ENCODE measurements at regions not wholly inside any gene's neighbourhood (a gene's known extent, or its start where the extent isn't known, plus 50 kb on each side); places are given as distances from the start of the nearest gene placed in this dataset.

DNA sequence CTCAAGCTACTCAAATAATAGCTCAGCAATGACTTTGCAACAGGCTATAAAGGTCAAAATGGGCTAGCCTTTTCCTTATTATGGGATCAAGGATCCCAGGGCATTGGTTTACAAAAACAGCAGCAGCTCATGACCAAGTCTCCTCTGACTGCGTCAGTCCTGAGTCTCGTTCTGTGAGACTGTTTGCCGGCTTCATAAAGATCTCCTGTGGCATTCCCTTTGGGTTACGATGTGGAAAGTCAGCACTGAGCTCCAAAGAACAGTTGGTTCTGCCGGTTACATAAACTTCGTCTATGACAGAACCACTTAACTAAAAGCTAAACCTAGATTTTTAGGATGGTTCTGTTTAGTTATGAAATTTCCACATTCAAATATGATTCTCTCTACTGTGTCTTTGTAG lies 674.9 kb downstream of the ZEB2 start:
- Histone ChIP-seq H3K27me3 (no peaks in the 10 kb centered on the region), H3K36me3 (no peaks in the 10 kb centered on the region), H3K4me1 (no peaks in the 10 kb centered on the region), H3K4me3 (no peak overlapping the region), H3K27ac (no peak overlapping the region), H3K9me3 (no peaks in the 10 kb centered on the region)
- ATAC-seq (ENCODE audit: low FRiP score in 2 of 2): no peak
- TF ChIP-seq POLR2AphosphoS5 (IDR thresholded peaks at IDR 0.05) (no peak), EP300 (IDR thresholded peaks at IDR 0.05) (no peak), POLR2A (IDR thresholded peaks at IDR 0.05) (no peak)
- TF ChIP-seq, protein P1, sequence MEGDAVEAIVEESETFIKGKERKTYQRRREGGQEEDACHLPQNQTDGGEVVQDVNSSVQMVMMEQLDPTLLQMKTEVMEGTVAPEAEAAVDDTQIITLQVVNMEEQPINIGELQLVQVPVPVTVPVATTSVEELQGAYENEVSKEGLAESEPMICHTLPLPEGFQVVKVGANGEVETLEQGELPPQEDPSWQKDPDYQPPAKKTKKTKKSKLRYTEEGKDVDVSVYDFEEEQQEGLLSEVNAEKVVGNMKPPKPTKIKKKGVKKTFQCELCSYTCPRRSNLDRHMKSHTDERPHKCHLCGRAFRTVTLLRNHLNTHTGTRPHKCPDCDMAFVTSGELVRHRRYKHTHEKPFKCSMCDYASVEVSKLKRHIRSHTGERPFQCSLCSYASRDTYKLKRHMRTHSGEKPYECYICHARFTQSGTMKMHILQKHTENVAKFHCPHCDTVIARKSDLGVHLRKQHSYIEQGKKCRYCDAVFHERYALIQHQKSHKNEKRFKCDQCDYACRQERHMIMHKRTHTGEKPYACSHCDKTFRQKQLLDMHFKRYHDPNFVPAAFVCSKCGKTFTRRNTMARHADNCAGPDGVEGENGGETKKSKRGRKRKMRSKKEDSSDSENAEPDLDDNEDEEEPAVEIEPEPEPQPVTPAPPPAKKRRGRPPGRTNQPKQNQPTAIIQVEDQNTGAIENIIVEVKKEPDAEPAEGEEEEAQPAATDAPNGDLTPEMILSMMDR (IDR thresholded peaks at IDR 0.05): no peak
- WGBS, 2 donors: 84 to 97% methylated on average over 6 of the region's 6 CpGs
- no peak for DNase-seq

DNA sequence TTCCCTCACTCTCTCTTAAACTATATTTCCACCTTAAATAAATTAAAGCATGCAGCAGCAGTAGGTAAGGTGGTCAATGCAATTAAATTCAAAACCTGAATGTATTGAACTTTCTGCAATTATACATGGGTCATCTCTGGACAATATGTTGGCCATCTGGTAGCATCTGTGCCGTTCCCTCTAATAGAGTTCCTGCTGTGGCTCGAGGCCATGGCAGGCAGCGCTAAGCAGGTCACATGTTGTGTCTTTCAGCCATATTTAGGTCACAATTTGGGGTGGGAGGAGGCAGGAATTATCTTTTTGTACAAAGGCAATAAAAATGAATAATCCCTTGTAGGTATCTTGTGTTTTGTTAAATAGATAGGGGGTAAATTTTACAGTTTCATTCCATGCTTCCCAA lies 676.2 kb downstream of the ZEB2 start:
- Histone ChIP-seq H3K27ac (no peak overlapping the region), H3K36me3 (no peaks in the 10 kb centered on the region), H3K4me3 (no peak overlapping the region), H3K4me1 (no peaks in the 10 kb centered on the region), H3K9me3 (no peaks in the 10 kb centered on the region), H3K27me3 (no peaks in the 10 kb centered on the region)
- DNase-seq: no peak
- no peak for ATAC-seq (ENCODE audit: low FRiP score in 2 of 2)
- TF ChIP-seq, protein P1 (IDR thresholded peaks at IDR 0.05): no peak
- TF ChIP-seq POLR2AphosphoS5 (IDR thresholded peaks at IDR 0.05) (no peak), POLR2A (IDR thresholded peaks at IDR 0.05) (no peak), EP300 (IDR thresholded peaks at IDR 0.05) (no peak)
- WGBS, 2 donors: 88 to 97% methylated on average over 3 of the region's 3 CpGs

DNA sequence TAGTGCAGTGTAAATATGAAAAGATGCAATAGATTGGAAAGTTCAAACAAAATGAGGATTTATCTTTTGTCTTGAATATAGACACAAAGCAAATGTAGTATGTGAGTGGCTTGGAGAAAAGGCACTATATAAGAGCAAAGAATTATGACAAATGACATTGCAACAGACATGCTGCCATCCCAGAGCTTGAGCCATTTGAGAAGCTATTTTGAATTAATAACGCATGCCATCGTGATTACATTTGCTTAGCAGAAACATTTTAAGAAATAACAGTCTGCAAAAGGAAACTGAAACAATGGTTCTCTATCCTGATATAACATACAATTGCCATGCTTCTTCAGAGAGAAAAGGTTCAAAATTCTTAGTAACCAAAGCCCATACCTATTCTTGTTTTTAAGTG lies 677.1 kb downstream of the ZEB2 start:
- no peak overlapping the region for H3K27ac ChIP-seq
- 38 to 56% methylated on average over 2 of the region's 2 CpGs for WGBS, 2 donors
- H3K9me3 ChIP-seq: no peaks in the 10 kb centered on the region
- H3K4me3 ChIP-seq: no peak overlapping the region
- DNase-seq (no peak), ATAC-seq (ENCODE audit: low FRiP score in 2 of 2) (no peak)
- no peaks in the 10 kb centered on the region for H3K27me3 ChIP-seq
- TF ChIP-seq, protein P1 (IDR thresholded peaks at IDR 0.05): no peak
- no peak for TF ChIP-seq EP300 (IDR thresholded peaks at IDR 0.05)
- TF ChIP-seq POLR2AphosphoS5 (IDR thresholded peaks at IDR 0.05): no peak
- TF ChIP-seq POLR2A (IDR thresholded peaks at IDR 0.05): no peak
- no peaks in the 10 kb centered on the region for H3K4me1 ChIP-seq
- H3K36me3 ChIP-seq: no peaks in the 10 kb centered on the region

DNA sequence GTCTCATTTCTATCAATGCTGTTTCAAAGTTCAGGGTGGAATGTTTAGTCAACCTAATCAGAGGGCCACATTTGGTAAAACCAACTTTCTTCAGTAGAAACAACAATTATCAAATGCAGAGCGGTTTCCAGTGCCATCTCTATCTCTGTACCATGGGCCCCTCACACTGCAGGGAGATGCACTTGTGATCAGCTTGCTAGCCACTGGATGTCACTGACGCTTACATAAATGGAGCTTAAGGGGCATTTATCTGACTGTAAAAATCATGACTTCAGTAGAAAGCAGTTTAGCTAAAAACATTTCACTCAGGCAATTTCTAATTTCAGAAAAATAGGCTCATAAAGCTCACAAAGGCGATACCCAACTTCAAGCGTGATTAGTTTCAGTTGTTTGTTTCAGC lies 678.0 kb downstream of the ZEB2 start:
- no peak overlapping the region for H3K4me3 ChIP-seq
- WGBS, 2 donors: 79 to 90% methylated on average over 4 of the region's 4 CpGs
- no peaks in the 10 kb centered on the region for H3K4me1 ChIP-seq
- no peaks in the 10 kb centered on the region for H3K36me3 ChIP-seq
- ATAC-seq (ENCODE audit: low FRiP score in 2 of 2) (no peak), DNase-seq (no peak)
- no peak for TF ChIP-seq POLR2A (IDR thresholded peaks at IDR 0.05)
- no peak for TF ChIP-seq POLR2AphosphoS5 (IDR thresholded peaks at IDR 0.05)
- H3K27me3 ChIP-seq: no peaks in the 10 kb centered on the region
- H3K9me3 ChIP-seq: no peaks in the 10 kb centered on the region
- no peak overlapping the region for H3K27ac ChIP-seq

DNA sequence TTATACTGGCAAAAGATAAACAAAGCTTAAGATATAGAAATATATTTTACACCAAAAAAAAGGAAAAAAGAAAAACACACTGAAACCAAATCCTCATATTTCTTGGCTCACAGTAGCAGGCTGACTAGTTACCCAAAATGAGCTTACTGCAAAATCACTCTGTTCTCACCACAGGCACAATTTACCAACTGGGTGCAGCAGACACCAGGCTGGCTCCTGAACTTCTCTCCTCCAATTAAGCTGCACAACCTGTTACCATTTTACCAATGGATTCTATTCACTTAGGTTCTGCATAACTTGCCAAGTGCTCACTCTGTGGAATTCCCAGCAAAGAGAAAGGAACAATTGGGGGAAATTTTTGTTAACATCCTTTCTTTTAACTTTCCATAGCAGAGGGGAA lies 679.3 kb downstream of the ZEB2 start:
- no peaks in the 10 kb centered on the region for H3K36me3 ChIP-seq

More for the DNA sequence above, 679.3 kb downstream of the ZEB2 start:
- Histone ChIP-seq H3K4me1 (no peaks in the 10 kb centered on the region), H3K27me3 (no peaks in the 10 kb centered on the region), H3K27ac (no peak overlapping the region), H3K9me3 (no peaks in the 10 kb centered on the region), H3K4me3 (no peak overlapping the region)
- TF ChIP-seq EP300 (IDR thresholded peaks at IDR 0.05): no peak
- TF ChIP-seq, protein P1 (IDR thresholded peaks at IDR 0.05): no peak
- TF ChIP-seq POLR2A (IDR thresholded peaks at IDR 0.05): no peak
- no peak for TF ChIP-seq POLR2AphosphoS5 (IDR thresholded peaks at IDR 0.05)
- ATAC-seq (ENCODE audit: low FRiP score in 2 of 2): no peak
- no peak for DNase-seq

Data from upper lobe of left lung (tissue), 6 donors.